B cell (primary cell): ENCODE measurements at regions not wholly inside any gene's neighbourhood (a gene's known extent, or its start where the extent isn't known, plus 50 kb on each side); places are given as distances from the start of the nearest gene placed in this dataset.

Experiments used
- ATAC-seq: fragments of 200-7000 bp; cut with Tn5 transposase; one replicate; pipeline ENCODE4 v1.10.0; 2021; ENCODE audit warnings: low read depth, mild to moderate bottlenecking, moderate number of reproducible peaks, moderate library complexity
- CTCF ChIA-PET: fragments of 350-600 bp; sonication (Branson Sonifier 250); formaldehyde crosslinking; loops from one replicate; lab custom pipeline; 2021; ENCODE audit warnings: antibody characterized with exemption, inconsistent platforms; lab: Charles Lee
- POLR2A ChIA-PET: fragments of 350-600 bp; sonication (Branson Sonifier 250); formaldehyde crosslinking; loops from one replicate; lab custom pipeline; 2021; ENCODE audit warnings: antibody characterized with exemption; lab: Charles Lee
- DNase-seq: peaks from one replicate; pipeline ENCODE4 v3.0.0; 2013
- H2AFZ ChIP-seq: 2 replicates; pipeline ENCODE4 v1.6.1; 2012; ENCODE audit warnings: mild to moderate bottlenecking, low read depth, low read length; ENCODE audit not compliant: insufficient read depth, poor library complexity, severe bottlenecking
- H3K27ac ChIP-seq, 2 donors: 1 replicate in 1 of 2; 2 replicates in 1 of 2; pipeline ENCODE4 v1.5.1; 2012 to 2013; ENCODE audit warnings: low read length in 2 of 2, mild to moderate bottlenecking in 2 of 2, moderate library complexity in 1 of 2
- H3K27me3 ChIP-seq, 4 experiments: fragments of 200-600 bp in 1 of 4; sonication (generic) in 1 of 4; replicated peaks in 1 of 4; 1 replicate in 2 of 4; 2 replicates in 2 of 4; pipeline versions ENCODE4 v1.6.1 to v1.7.0; 2013 to 2016; ENCODE audit warnings: low read length in 3 of 4, mild to moderate bottlenecking in 2 of 4, mixed read lengths in 1 of 4, moderate library complexity in 1 of 4; ENCODE audit not compliant: insufficient read depth in 4 of 4, control insufficient read depth in 3 of 4; ENCODE audit errors: control extremely low read depth in 1 of 4
- H3K36me3 ChIP-seq, 2 experiments: replicated peaks in 1 of 2; 1 replicate in 1 of 2; 2 replicates in 1 of 2; pipeline versions ENCODE4 v1.6.1 to v1.7.1; 2013; ENCODE audit warnings: low read length in 1 of 2; ENCODE audit not compliant: insufficient read depth in 2 of 2, control insufficient read depth in 1 of 2; ENCODE audit errors: control extremely low read depth in 1 of 2, extremely low read depth in 1 of 2
- H3K4me1 ChIP-seq, 2 donors: fragments of 200-600 bp in 1 of 2; sonication (generic) in 1 of 2; 1 replicate in 1 of 2; 2 replicates in 1 of 2; pipeline versions ENCODE4 v1.5.1 to v1.6.1; 2013 to 2017; ENCODE audit warnings: low read length in 2 of 2; ENCODE audit not compliant: control insufficient read depth in 2 of 2, insufficient read depth in 2 of 2
- H3K4me2 ChIP-seq: replicated peaks from 2 replicates; pipeline ENCODE3; 2012; ENCODE audit warnings: mild to moderate bottlenecking, low read depth, low read length; ENCODE audit not compliant: poor library complexity, severe bottlenecking
- H3K4me3 ChIP-seq, 5 experiments: fragments of 200-600 bp in 1 of 5; sonication (generic) in 1 of 5; 1 replicate in 3 of 5; 2 replicates in 2 of 5; pipeline versions ENCODE4 v1.5.1 to v1.7.0; 2011 to 2016; ENCODE audit warnings: low read length in 4 of 5, mild to moderate bottlenecking in 4 of 5, low read depth in 2 of 5, control low read depth in 1 of 5, moderate library complexity in 1 of 5; ENCODE audit not compliant: insufficient read depth in 1 of 5; ENCODE audit errors: control extremely low read depth in 1 of 5, extremely low read depth in 1 of 5
- H3K79me2 ChIP-seq: fragments of 200-600 bp; sonication (generic); one replicate; pipeline ENCODE4 v1.6.0; 2016; ENCODE audit warnings: low read length; ENCODE audit not compliant: control insufficient read depth, insufficient read depth
- H3K9ac ChIP-seq: fragments of 200-600 bp; sonication (generic); 2 replicates; pipeline ENCODE4 v1.6.1; 2017; ENCODE audit warnings: mild to moderate bottlenecking, low read length, moderate library complexity
- H3K9me3 ChIP-seq, 3 donors: one replicate each; pipeline versions ENCODE4 v1.6.1 to v1.7.1; 2013; ENCODE audit warnings: low read length in 2 of 3; ENCODE audit not compliant: control insufficient read depth in 2 of 3, insufficient read depth in 1 of 3; ENCODE audit errors: control extremely low read depth in 1 of 3
- H4K20me1 ChIP-seq: 2 replicates; pipeline ENCODE4 v1.6.0; 2012; ENCODE audit warnings: mild to moderate bottlenecking, low read length; ENCODE audit not compliant: insufficient read depth, control insufficient read depth, poor library complexity, severe bottlenecking
- H3K27ac Mint-ChIP-seq: one replicate; pipeline ENCODE4 v1.8.0; 2021; ENCODE audit warnings: mixed read lengths
- H3K27me3 Mint-ChIP-seq: one replicate; pipeline ENCODE4 v1.8.0; 2021; ENCODE audit warnings: mixed read lengths
- H3K4me1 Mint-ChIP-seq: one replicate; pipeline ENCODE4 v1.8.0; 2021; ENCODE audit warnings: mixed read lengths
- H3K4me3 Mint-ChIP-seq: one replicate; pipeline ENCODE4 v1.8.0; 2021; ENCODE audit warnings: mixed read lengths
- H3K9me3 Mint-ChIP-seq: one replicate; pipeline ENCODE4 v1.8.0; 2022; ENCODE audit warnings: mixed read lengths; ENCODE audit not compliant: insufficient read depth
- EZH2 ChIP-seq: IDR thresholded peaks from 2 replicates; pipeline ENCODE4 v1.6.1; 2012; ENCODE audit warnings: borderline replicate concordance, low read depth, mild to moderate bottlenecking, moderate library complexity, low read length; ENCODE audit not compliant: insufficient read depth, poor library complexity, severe bottlenecking
- WGBS: methylation state at CpG from one replicate; pipeline ENCODE4 v1.1.5; 2013; ENCODE audit warnings: missing lambda C conversion rate; ENCODE audit not compliant: insufficient coverage; 5-methylcytosine and 5-hydroxymethylcytosine counted together
- intact Hi-C: fragments of 100-400 bp; cut with micrococcal nuclease; formaldehyde crosslinking; loops from one replicate; pipeline ENCODE4 v1.10.0; 2022
- TF ChIP-seq, protein P1 (sequence below): fragments of 200-600 bp; IDR thresholded peaks from one replicate; pipeline ENCODE4 v1.8.0; 2022; ENCODE audit warnings: antibody characterized with exemption, mild to moderate bottlenecking

DNA sequence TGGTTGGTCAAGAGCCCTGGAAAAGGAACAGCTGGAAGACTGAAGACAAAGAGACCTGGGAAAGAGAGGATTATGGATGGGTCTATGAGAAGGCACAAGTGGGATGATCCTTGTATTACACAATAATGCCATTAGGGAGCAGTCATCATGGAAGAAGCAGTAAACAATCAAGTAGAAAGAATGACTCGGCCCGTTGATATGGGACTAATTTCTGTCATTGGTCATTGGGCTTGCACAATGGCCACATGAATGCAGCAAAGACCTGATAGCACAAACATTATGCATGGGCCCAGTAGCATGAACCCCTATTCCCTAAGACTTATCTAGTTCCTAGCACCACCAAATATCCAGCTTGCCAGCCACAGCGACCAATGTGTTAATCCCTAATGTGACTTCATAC is 390.3 kb upstream of the ZNF507 start:
- ATAC-seq, result no peak

DNA sequence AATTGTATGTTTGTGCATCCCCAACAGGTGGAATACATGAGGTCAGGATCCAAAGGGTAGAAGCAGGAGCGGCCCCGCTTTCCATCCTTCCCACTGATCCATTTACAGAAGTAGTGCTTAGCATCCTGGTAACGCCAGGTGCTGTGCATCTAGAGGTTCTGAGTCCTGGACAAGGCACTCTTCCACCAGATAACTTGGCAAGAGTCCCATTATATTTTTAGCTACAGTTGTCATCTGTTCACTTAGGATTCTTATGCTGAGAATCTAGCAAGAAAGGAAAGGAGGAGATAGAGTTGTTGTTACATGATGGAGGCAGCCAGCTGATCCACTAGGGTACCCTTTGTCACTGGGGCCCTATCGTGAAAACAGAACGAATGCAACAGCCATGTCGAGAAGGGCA is 389.5 kb upstream of the ZNF507 start:
- Mint-ChIP-seq H3K4me1 (no peaks in the 10 kb centered on the region), H3K9me3 (peaks cover 5% of the 10 kb centered on the region), H3K27me3 (no peaks in the 10 kb centered on the region), H3K27ac (no peak overlapping the region), H3K4me3 (no peak overlapping the region)
- Histone ChIP-seq H3K27me3 (no peaks in the 10 kb centered on the region), H3K9ac (no peak overlapping the region), H3K27ac (no peak overlapping the region), H3K79me2 (no peaks in the 10 kb centered on the region), H3K4me3 (no peak overlapping the region), H4K20me1 (no peaks in the 10 kb centered on the region), H3K4me1 (no peaks in the 10 kb centered on the region), H2AFZ (no peak overlapping the region), H3K9me3 (peaks cover 0 to 6% (median 0%) of the 10 kb centered on the region in 3 donors), H3K4me2 (no peak overlapping the region), H3K36me3 (no peaks in the 10 kb centered on the region)
- no peak for ATAC-seq
- 88% methylated on average over 5 of the region's 6 CpGs for WGBS
- TF ChIP-seq, protein P1, sequence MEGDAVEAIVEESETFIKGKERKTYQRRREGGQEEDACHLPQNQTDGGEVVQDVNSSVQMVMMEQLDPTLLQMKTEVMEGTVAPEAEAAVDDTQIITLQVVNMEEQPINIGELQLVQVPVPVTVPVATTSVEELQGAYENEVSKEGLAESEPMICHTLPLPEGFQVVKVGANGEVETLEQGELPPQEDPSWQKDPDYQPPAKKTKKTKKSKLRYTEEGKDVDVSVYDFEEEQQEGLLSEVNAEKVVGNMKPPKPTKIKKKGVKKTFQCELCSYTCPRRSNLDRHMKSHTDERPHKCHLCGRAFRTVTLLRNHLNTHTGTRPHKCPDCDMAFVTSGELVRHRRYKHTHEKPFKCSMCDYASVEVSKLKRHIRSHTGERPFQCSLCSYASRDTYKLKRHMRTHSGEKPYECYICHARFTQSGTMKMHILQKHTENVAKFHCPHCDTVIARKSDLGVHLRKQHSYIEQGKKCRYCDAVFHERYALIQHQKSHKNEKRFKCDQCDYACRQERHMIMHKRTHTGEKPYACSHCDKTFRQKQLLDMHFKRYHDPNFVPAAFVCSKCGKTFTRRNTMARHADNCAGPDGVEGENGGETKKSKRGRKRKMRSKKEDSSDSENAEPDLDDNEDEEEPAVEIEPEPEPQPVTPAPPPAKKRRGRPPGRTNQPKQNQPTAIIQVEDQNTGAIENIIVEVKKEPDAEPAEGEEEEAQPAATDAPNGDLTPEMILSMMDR, result no peak
- TF ChIP-seq EZH2, result no peak
- no peak for DNase-seq
- intact Hi-C loops, result no loop called here
- POLR2A ChIA-PET, result no interaction called here
- CTCF ChIA-PET, result no interaction called here

More for the DNA sequence above, 390.3 kb upstream of the ZNF507 start:
- no peak for DNase-seq
- Mint-ChIP-seq H3K9me3 (peaks cover 5% of the 10 kb centered on the region), H3K4me3 (no peak overlapping the region), H3K27me3 (no peaks in the 10 kb centered on the region), H3K4me1 (no peaks in the 10 kb centered on the region), H3K27ac (no peak overlapping the region)
- ChIA-PET POLR2A (no interaction called here), CTCF (no interaction called here)
- Histone ChIP-seq H3K4me3 (no peak overlapping the region), H3K79me2 (no peaks in the 10 kb centered on the region), H3K9me3 (peaks cover 0 to 3% (median 0%) of the 10 kb centered on the region in 3 donors), H3K36me3 (no peaks in the 10 kb centered on the region), H3K9ac (no peak overlapping the region), H2AFZ (no peak overlapping the region), H3K27ac (no peak overlapping the region), H3K4me2 (no peak overlapping the region), H3K27me3 (no peaks in the 10 kb centered on the region), H4K20me1 (no peaks in the 10 kb centered on the region), H3K4me1 (no peaks in the 10 kb centered on the region)
- no peak for TF ChIP-seq EZH2
- TF ChIP-seq, protein P1, result no peak
- intact Hi-C loops, result no loop called here
- 96% methylated on average over 2 of the region's 3 CpGs for WGBS
